Adrenal gland (tissue), 5 donors: ENCODE measurements at regions not wholly inside any gene's neighbourhood (a gene's known extent, or its start where the extent isn't known, plus 50 kb on each side); places are given as distances from the start of the nearest gene placed in this dataset.

Experiments used
- CTCF ChIP-seq, 6 experiments: fragments of 450-650 bp in 4 of 6; fragments of 200-600 bp in 2 of 6; sonication (generic) in 1 of 6; IDR thresholded peaks; 1 replicate in 5 of 6; 2 replicates in 1 of 6; pipeline versions ENCODE4 v1.5.1 to v1.8.0; 2016 to 2021; ENCODE audit warnings: antibody characterized with exemption in 6 of 6, mild to moderate bottlenecking in 2 of 6, moderate library complexity in 1 of 6
- POLR2A ChIP-seq, 2 donors: fragments of 450-650 bp; IDR thresholded peaks; one replicate each; pipeline ENCODE4 v1.6.1; 2017; ENCODE audit warnings: antibody characterized with exemption in 2 of 2, mild to moderate bottlenecking in 2 of 2, moderate library complexity in 1 of 2
- donor health status: DM: no; HTN: no; CAD: no.

- no peak for TF ChIP-seq CTCF (IDR thresholded peaks at IDR 0.05)
- no peak for TF ChIP-seq POLR2A (IDR thresholded peaks at IDR 0.05)
Observed at GRCh38 chr6:119821380-119821779, 471.8 kb upstream of the MAN1A1 start.
